GM19452 (cell line): ENCODE measurements at regions not wholly inside any gene's neighbourhood (a gene's known extent, or its start where the extent isn't known, plus 50 kb on each side); places are given as distances from the start of the nearest gene placed in this dataset.

Experiments
- ATAC-seq: cut with Tn5 transposase; IDR thresholded peaks from one replicate; pipeline ENCODE4 v1.9.1; 2021; ENCODE audit not compliant: unreplicated experiment

DNA sequence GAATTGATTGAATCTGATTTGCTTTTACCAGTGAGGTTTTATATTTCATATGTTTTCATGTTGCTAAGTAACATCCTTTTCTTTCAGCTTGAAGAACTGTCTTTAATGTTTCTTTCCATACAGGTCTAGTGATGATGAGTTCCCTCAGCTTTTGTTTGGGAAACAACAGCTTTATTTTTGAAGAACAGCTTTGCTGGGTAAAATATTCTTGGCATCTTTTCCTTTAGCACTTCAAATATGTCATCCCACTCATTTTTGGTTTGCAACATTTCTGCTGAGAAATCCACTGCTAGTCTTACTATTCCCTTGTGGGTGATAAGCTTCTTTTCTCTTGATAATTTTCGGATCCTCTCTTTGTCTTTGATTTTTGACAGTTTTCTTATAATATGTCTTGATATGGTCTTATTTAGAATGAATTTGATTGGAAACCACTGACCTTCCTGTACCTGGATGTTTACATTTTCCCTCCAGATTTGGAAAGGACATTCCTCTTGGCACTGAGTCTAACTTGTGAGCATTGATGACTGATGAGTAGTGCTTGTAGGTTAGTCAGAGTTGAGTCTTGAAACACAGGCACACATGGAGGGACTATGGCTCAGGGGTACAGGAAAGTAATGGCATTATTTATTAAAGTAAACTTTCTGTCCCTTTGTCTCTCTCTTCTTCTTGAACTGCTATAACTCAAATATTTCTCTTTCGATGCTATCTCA, 220.3 kb downstream of the SPATA31D1 start:
- ATAC-seq, result no peak

DNA sequence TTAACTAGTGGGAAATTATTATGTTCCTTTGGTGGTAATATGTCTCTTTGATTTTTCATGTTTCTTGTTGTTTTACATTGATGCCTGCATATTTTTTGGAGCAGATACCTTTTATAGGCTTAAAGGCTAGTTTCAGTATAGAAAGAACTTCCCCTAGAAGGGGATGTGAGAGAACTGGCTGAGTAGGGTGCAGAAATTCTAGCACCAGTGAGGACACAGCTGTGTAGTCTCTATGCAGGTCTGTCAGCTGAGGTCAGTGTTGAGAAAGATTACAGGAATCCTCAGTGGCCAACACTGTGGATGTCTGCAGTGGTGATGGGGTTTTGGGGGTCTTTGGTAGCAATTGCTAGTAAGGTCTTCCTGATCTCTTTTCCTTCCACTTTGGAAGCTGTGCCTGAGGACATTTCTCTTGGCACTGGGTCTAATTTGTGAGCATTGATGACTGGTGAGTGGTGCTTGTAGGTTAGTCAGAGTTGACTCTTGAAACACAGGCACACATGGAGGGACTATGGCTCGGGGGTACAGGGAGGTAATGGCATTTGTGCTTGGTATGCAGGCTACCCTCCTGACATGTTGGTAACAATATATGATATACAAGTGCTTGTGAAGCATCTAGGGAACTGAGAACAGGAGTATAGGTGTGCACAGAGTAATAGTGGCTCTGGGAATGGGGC, 221.4 kb downstream of the SPATA31D1 start:
- ATAC-seq, result no peak

DNA sequence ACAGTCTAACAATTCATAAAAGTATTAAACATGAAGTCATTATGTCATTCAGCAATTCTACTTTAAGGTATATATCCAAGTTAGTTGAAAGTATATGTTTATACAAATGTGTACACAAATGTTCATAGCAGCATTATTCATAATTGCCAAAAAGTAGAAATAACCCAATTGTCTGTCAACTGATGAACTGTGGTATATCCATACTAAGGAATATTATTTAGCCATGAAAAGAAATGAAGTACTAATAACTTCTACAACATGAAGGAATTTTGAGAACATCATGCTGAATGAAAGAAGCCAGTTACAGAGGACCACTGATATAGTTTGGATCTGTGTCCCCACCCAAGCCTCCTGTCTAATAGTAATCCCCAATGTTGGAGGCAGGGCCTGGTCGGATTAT, 224.3 kb downstream of the SPATA31D1 start:
- ATAC-seq, result no peak

DNA sequence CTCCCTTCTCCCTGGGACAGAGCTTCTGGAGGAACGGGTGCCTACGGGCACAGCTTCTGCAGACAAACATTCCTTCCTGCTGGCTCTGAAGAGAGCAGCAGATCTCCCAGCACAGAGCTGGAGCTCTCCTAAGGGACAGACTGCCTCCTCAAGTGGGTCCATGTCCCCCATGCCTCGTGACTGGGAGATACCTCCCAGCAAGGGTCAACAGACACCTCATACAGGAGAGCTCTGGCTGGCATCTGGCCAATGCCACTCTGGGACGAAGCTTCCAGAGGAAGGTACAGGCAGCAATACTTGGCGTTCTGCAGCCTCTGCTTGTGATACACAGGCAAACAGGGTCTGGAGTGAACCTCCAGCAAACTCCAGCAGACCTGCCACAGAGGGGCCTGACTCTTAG, 227.9 kb downstream of the SPATA31D1 start:
- no peak for ATAC-seq

DNA sequence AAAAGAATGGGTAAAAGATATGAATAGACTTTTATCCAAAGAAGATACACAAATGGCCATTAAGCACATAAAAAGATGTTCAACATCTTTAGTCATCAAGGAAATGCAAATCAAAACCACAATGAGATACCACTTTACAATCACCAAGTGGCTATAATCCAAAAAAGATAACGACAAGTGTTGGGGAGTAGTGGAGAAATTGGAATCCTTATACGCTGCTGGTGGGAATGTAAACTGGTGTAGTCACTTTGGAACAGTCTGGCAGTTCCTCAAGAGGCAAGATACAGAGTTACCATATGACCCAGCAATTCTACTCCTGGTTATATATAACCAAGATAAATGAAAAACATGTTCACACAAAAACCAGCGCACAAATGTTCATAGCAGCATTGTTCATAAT, 234.9 kb downstream of the SPATA31D1 start:
- no peak for ATAC-seq

DNA sequence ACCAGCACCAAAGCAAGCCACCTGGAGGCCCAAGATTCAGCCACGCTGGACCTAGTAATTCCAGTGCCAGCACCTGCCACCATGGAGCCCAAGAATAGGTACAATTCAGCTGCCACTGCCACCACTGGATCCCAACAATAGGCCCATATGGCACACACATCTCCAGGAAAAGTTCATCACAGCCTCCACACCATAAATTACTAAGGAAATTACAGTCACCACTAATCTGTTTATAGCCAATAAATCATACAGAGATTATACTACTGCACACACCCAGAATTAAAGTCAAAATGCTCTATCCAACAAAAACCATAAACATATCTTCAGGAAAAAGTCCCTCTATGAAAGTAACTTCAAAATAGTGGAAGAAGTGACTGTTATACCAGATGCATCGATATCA, 242.8 kb downstream of the SPATA31D1 start:
- ATAC-seq, result no peak

DNA sequence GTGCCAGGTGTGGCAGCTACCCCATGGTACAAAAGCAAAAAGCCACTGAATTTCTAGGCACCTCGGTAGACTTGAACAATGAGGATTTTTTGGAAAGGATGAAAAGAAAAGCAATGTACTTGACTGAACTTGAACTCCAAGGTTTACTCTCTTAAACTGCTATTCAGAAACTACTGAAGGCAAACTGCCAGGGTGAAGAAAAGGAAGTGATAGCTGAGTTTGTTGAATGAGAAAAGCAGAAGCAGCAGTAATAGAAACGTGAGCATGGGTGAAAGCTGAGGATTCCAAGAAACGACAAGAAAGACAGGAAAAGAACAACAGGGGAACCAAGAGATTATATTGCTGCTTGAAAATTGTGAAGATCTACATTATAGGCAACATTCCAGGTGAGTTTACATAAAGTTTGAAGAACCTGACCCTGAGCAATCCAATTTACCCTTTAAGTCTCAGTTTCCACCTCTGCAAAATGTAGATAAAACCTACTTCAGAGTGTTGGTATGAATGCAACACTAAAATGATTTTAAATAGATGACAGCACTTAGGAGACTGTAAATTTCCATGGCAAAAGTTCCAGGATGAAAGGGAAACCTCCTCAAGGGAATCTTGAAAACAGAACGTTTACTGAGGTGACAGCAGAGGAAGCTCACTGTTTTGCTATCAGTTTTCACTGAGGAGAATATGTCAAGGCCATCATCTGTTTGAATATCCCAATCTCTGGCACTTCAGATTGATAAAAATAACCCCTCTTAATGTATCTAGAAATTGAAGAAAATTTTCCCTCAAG, 245.8 kb downstream of the SPATA31D1 start:
- no peak for ATAC-seq

DNA sequence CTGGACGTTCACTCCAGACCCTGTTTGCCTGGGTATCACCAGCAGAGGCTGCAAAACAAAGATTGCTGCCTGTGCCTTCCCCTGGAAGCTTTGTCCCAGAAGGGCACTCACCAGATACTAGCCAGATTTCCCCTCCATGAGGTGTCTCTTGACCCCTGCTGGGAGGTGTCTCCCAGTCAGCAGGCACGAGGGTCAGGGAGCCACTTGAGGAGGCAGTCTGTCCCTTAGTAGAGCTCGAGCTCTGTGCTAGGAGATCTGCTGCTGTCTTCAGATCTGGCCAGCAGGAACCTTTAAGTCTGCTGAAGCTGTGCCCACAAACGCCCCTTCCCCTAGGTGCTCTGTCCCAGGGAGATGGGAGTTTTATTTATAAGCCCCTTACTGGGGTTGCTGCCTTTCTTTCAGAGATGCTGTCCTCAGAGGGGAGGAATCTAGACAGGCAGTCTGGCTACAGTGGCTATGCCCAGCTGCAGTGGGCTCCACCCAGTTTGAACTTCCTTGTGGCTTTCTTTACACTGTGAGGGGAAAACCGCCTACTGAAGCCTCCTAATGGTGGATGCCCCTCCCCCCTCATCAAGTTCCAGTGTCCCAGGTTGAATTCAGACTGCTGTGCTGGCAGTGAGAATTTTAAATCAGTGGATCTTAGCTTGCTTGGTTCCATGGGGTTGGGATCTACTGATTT, 253.9 kb downstream of the SPATA31D1 start:
- no peak for ATAC-seq

DNA sequence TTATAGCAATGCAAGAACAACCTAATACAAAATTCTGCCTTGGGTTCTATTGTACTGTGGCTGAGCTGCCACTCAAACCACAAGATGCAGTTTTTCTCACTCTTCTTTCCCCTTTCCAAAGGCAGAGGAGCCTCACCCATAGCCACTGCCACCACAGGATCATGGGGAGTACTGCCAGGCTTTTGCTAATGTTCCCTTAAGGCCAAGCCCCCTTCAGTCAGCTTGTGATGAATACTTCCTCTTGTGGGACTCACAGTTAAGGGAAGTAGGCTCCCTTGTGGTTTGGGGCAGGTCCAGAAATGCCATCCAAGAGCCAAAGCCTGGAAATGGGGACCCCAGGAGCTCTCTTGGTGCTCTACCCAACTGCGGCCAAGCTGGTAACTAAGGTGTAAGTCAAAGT, 258.7 kb downstream of the SPATA31D1 start:
- no peak for ATAC-seq

DNA sequence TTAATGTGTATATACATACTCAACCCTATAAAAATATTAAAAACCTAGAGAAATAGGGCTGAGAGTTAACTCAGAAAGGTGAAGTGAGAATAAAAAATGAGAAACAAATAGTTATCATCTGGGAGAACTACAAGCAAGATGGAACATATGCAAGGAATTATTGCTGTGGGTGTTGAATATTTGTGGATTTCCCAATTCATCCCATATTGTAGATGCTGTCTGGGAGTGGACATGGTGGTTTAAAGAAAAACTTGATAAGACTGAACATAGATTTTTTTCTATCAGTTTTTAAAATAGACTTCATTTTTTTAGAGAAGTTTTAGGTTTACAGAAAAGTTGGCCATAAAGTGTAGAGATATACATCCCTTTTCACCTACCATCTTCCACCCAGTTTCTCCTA, 263.5 kb downstream of the SPATA31D1 start:
- no peak for ATAC-seq

DNA sequence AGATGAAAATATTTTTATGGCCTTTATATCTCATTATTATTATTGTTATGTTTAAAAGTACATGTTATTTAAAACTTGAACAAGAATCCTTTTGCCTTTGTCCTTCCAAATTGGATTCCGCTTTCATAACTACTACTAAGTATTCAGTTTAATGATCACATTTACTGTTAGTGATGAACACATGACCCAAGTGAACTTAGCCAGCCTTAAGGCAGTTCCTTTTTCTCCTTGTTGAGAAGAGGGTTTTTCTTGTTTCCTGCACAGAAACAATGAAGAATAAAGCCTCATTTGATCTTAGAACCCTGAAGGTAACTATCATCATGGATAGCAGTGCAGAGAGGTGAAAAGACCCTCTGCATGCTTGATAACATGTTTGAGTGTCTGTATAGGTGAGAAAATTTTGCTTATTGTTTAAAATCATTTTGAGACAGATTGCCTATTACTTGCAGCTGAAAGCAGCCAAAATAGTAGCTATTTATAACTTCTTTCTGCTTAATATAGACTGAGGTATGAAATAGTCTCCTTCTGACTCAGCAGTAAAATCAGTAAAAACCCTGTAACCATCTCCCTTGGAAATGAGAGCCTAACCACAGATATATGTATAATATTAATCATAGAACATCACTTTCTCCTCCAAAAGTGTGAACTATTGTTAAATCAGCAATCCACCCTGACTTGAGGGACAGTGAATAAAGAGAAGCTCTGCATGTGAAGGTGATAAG, 266.2 kb downstream of the SPATA31D1 start:
- no peak for ATAC-seq

DNA sequence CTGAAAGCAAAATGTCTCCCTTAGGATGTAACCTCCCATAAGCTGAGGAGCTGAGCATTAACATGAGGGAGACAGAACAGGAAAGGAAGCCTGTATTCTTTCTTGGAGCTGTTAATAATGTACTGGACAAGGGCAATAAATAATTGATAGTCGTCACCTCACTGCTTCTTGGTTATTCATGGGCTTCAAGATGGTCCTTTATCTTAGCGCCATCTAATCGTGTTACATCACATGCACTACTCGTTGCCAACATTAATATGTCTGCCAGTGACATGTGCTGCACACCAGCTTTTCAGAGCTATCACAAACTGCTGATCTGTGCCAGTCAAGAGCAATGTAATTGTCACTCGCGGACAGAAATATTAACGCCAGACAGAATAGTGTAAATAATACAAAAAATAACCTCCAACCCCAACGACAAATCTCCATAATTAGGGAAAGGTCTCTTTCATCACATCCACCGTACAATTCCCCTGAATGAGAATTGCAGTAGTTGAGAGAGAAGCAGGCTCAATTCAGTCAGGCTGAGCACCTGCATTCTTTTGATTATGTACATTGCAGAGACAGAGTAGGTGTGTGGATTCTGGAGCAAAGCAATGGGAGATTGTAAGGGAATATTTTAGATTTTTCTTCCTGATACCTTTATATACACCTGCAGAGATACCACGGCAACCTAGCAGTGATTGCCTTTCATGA, 267.1 kb downstream of the SPATA31D1 start:
- no peak for ATAC-seq

DNA sequence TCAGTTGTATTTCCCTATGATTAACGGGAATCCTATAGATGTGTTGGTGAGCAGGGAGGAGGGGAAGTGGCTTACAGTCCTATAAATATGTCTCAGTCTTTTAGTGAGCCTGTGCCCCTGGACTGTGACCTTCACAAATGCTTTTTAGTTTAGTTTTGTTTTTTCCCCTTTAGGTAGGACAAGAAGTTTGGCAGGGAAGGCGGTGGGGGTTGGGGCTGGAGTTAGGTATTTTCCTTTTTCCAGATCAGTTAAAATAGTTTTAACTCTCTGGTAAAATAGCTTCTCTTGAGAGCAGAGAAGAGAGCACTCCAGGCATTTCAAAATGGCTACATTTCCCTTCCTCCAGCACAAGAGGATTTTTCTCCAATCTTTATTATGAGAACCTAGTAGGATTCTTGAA, 272.1 kb downstream of the SPATA31D1 start:
- ATAC-seq, result no peak

DNA sequence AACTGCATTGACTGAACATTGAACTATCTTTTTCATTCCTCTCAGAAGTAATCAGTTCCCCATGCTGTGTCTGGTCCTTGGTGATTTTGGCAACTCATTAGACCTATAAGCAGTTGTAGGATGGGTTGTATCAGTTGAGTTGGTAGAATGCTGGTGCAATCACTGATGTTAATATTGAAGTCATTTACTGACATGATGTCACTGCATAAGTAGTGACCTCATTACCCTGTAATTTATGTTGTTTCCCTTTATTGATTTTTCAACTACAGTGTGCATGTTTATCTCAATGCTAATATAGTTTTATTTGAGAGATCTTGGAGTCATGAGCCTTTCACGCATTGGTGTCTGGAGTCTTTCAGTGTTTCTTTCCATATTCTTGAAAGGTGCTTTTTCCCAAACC, 275.0 kb downstream of the SPATA31D1 start:
- no peak for ATAC-seq

DNA sequence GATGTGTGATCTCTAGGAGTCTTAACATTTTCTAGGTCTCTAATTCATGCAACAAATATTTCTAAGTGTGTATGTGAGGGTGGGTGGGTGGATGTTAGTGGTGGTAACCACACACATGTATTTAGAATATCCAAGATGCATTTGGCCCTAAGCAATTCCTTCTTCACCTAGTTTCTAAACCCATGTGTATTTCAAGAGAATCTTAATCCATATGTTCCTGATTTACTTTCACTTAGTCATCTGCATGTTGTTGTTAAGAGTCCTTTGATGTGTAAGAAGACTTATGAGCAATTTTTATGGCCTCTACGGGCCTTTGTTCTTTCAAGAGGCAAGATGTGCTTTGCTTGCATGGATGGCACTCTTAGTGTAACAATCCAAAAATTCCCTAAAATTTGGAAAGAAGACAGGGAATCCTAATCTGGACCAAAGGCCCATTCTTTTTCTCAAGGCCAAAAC, 282.6 kb downstream of the SPATA31D1 start:
- ATAC-seq, result no peak

DNA sequence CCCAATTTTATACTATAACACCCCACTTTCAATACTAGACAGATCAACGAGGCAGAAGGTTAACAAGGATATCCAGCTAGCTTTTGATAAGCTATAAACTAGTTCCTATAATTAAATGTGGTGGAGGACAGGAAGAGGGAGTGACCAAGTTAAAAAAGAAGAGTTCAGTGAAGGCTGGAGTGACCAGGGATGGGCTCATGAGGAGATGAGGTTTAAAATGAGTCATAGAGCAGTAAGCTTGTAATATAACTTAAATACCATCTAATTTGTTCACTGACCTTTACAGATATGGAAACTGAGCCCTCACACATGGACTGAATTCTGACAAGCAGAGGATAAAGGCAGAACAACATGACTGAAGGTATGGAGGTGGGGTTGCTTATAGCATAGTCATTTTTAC, 284.5 kb downstream of the SPATA31D1 start:
- no peak for ATAC-seq

DNA sequence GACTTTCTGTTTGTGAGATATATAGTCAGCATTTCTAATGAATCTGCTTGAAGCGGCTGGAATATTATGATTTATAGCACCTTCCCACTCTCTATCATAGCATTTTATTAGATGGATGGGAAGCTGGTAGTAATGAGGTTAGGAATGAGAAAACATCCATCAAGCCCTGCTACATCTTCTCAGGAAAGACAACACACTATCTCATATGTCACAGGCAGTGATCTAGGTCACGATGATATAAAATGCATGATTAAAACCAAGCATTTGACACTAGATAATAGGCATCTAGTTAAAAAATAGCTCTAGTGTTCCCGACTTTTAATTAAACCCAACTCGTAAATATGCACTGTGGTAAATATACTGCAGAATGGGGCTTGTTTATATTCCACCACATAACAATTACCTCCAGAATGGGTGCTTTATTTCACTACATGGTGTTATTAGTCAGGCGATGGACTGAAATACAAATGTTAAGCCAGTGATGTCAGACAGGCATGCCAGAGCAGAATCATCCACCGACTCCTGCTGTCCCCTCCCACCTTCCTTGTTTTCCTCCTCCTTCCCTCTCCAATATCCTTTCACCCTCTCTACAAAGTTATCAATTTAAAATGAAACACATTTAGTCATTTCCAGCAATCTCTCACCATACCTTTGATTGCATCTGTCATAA, 286.8 kb downstream of the SPATA31D1 start:
- no peak for ATAC-seq

DNA sequence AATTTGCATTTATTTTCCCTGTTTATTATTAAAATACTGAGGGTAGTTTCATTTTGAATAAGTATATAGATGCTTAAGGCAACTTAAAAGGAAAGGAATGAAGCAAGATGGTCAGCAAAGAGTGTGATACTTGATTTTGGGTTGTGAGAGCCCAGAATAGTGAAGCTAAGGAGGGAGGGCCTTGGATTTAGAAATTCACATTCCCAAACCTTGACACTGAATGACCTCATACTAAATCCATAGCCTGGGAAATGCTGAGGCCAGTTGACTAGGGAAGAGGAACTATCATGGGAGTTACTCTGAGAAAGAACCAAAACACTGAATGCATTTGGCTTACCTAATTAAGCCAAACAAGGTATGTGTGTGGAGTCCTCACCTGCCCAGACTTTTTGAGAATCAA, 292.5 kb downstream of the SPATA31D1 start:
- ATAC-seq, result no peak

DNA sequence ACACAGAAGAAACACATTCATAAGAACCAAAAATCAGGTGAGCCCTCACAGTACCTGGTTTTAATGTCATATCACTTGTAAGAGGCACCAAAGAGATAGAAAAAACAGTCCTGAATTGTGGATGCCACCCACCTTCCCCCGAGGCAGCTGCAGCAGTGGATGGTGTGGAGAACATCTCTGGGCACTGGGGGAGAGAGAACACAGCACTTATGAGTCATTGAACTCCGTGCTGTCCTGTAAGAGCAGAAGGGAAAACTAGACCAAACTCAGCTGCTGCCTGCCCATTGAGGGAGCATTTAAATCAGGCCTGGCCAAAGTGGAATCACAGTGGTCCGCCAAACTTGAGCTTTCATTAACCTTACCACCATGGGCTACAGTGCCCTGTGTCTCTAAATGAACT, 296.2 kb downstream of the SPATA31D1 start:
- no peak for ATAC-seq

DNA sequence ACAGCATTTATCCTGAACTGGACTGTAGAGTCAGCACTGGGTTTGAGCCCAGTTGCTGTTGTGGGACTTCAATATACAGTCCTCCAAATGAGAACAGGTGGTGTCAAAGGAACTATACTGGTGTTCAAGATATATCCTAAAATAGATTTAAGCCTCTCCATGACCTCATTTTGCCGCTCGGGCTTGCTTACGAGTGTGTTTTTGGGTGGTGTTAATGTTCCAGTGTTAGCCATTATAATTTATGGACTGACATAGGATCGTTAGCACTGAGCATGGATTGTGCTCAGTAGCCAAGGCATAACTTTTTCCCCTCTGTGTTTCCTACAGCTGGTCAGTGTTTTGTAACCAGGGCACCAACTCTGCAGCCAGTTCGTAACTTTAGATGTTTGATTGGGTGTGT, 306.6 kb downstream of the SPATA31D1 start:
- no peak for ATAC-seq
